CD4-positive, alpha-beta T cell (primary cell): ENCODE measurements at regions not wholly inside any gene's neighbourhood (a gene's known extent, or its start where the extent isn't known, plus 50 kb on each side); places are given as distances from the start of the nearest gene placed in this dataset.

Source experiments
- ATAC-seq: fragments of 200-7000 bp; cut with Tn5 transposase; one replicate; pipeline ENCODE4 v1.10.0; 2022; ENCODE audit warnings: mild to moderate bottlenecking; ENCODE audit not compliant: poor library complexity
- CTCF ChIA-PET: fragments of 350-600 bp; sonication (Branson Sonifier 250); formaldehyde crosslinking; loops from one replicate; lab custom pipeline; 2021; ENCODE audit warnings: antibody characterized with exemption, inconsistent platforms; lab: Charles Lee
- POLR2A ChIA-PET: fragments of 350-600 bp; sonication (Branson Sonifier 250); formaldehyde crosslinking; loops from one replicate; lab custom pipeline; 2021; ENCODE audit warnings: antibody characterized with exemption, inconsistent platforms; lab: Charles Lee
- DNase-seq, 14 experiments: peaks; one replicate each; pipeline ENCODE4 v3.0.0-alpha.2; 2013 to 2020; ENCODE audit warnings: mixed read lengths in 2 of 14
- H3K27ac ChIP-seq, 2 donors: one replicate each; pipeline versions ENCODE4 v1.5.1 to v1.7.0; 2013; ENCODE audit warnings: low read length in 2 of 2, low read depth in 1 of 2, mild to moderate bottlenecking in 1 of 2
- H3K27me3 ChIP-seq, 2 experiments: 1 replicate in 1 of 2; 2 replicates in 1 of 2; pipeline versions ENCODE4 v1.6.1 to v1.7.0; 2013; ENCODE audit warnings: low read length in 2 of 2, control low read depth in 1 of 2, mild to moderate bottlenecking in 1 of 2, moderate library complexity in 1 of 2; ENCODE audit not compliant: insufficient read depth in 2 of 2, control insufficient read depth in 1 of 2
- H3K36me3 ChIP-seq: one replicate; pipeline ENCODE4 v1.6.1; 2013; ENCODE audit warnings: low read length, control low read depth; ENCODE audit not compliant: insufficient read depth
- H3K4me1 ChIP-seq: one replicate; pipeline ENCODE4 v1.6.1; 2013; ENCODE audit warnings: low read length, control low read depth; ENCODE audit not compliant: insufficient read depth
- H3K4me3 ChIP-seq: one replicate; pipeline ENCODE4 v1.5.1; 2013; ENCODE audit warnings: mild to moderate bottlenecking, low read length, moderate library complexity
- H3K9me3 ChIP-seq, 2 experiments: 1 replicate in 1 of 2; 2 replicates in 1 of 2; pipeline versions ENCODE4 v1.6.1 to v1.7.0; 2013; ENCODE audit warnings: low read length in 2 of 2, mild to moderate bottlenecking in 2 of 2, control low read depth in 1 of 2, moderate library complexity in 1 of 2; ENCODE audit not compliant: control insufficient read depth in 1 of 2, insufficient read depth in 1 of 2
- H3K27ac Mint-ChIP-seq: one replicate; pipeline ENCODE4 v1.8.0; 2020; ENCODE audit warnings: mixed read lengths
- H3K27me3 Mint-ChIP-seq: one replicate; pipeline ENCODE4 v1.8.0; 2021; ENCODE audit warnings: mixed read lengths
- H3K36me3 Mint-ChIP-seq: one replicate; pipeline ENCODE4 v1.8.0; 2021; ENCODE audit warnings: low read depth, mixed read lengths
- H3K4me1 Mint-ChIP-seq: one replicate; pipeline ENCODE4 v1.8.0; 2021; ENCODE audit warnings: low read depth, mixed read lengths
- H3K4me3 Mint-ChIP-seq: one replicate; pipeline ENCODE4 v1.8.0; 2020; ENCODE audit warnings: mild to moderate bottlenecking, mixed read lengths
- H3K9me3 Mint-ChIP-seq: one replicate; pipeline ENCODE4 v1.8.0; 2020; ENCODE audit warnings: mixed read lengths
- CTCF ChIP-seq: fragments of 200-600 bp; IDR thresholded peaks from one replicate; pipeline ENCODE4 v1.8.0; 2022; ENCODE audit warnings: antibody characterized with exemption, mild to moderate bottlenecking
- intact Hi-C, 2 experiments: fragments of 100-400 bp; cut with DNase I in 1 of 2; cut with micrococcal nuclease in 1 of 2; formaldehyde crosslinking; loops; one replicate each; pipeline versions ENCODE4 v1.15.1 to v1.9.0; 2023 to 2025; cut with DNase I, micrococcal nuclease

GRCh38 chr18:30451981-30452380 is 590.6 kb downstream of the DSC3 start:
- Mint-ChIP-seq H3K27me3 (no peaks in the 10 kb centered on the region), H3K27ac (no peak overlapping the region), H3K4me1 (no peaks in the 10 kb centered on the region), H3K4me3 (no peak overlapping the region), H3K9me3 (peaks cover 8% of the 10 kb centered on the region), H3K36me3 (no peaks in the 10 kb centered on the region)
- H3K9me3 ChIP-seq: peaks cover 0 to 6% of the 10 kb centered on the region in 2 experiments
- intact Hi-C loops: no loop called here
- ChIA-PET CTCF (no interaction called here), POLR2A (no interaction called here)
- no peak for TF ChIP-seq CTCF
- H3K4me3 ChIP-seq: no peak overlapping the region
- H3K36me3 ChIP-seq: no peaks in the 10 kb centered on the region
- H3K27me3 ChIP-seq: no peaks in the 10 kb centered on the region
- no peaks in the 10 kb centered on the region for H3K4me1 ChIP-seq
- H3K27ac ChIP-seq: no peak overlapping the region
- DNase-seq: no peak
- ATAC-seq: no peak

- Mint-ChIP-seq H3K27ac (no peak overlapping the region), H3K9me3 (peaks cover 10% of the 10 kb centered on the region), H3K27me3 (no peaks in the 10 kb centered on the region), H3K4me3 (no peak overlapping the region), H3K36me3 (no peaks in the 10 kb centered on the region), H3K4me1 (no peaks in the 10 kb centered on the region)
- no peak for DNase-seq
- no peak overlapping the region for H3K27ac ChIP-seq
- POLR2A ChIA-PET: no interaction called here
- no peaks in the 10 kb centered on the region for H3K4me1 ChIP-seq
- H3K4me3 ChIP-seq: no peak overlapping the region
- H3K36me3 ChIP-seq: no peaks in the 10 kb centered on the region
- no peaks in the 10 kb centered on the region for H3K27me3 ChIP-seq
- peaks cover 0 to 3% of the 10 kb centered on the region in 2 experiments for H3K9me3 ChIP-seq
- intact Hi-C loops: no loop called here
- CTCF ChIA-PET: no interaction called here
- no peak for TF ChIP-seq CTCF
- no peak for ATAC-seq
These were observed 591.6 kb downstream of the DSC3 start for GRCh38 chr18:30450927-30451326.

GRCh38 chr18:30446605-30447004 is 595.9 kb downstream of the DSC3 start:
- no peak for DNase-seq
- no peak for ATAC-seq
- H3K4me3 Mint-ChIP-seq: no peak overlapping the region

More at GRCh38 chr18:30446605-30447004, 595.9 kb downstream of the DSC3 start:
- Mint-ChIP-seq H3K4me1 (no peaks in the 10 kb centered on the region), H3K36me3 (no peaks in the 10 kb centered on the region), H3K9me3 (peaks cover 17% of the 10 kb centered on the region), H3K27me3 (no peaks in the 10 kb centered on the region), H3K27ac (no peak overlapping the region)
- Histone ChIP-seq H3K4me1 (no peaks in the 10 kb centered on the region), H3K27ac (no peak overlapping the region), H3K36me3 (no peaks in the 10 kb centered on the region), H3K27me3 (no peaks in the 10 kb centered on the region), H3K4me3 (no peak overlapping the region), H3K9me3 (peaks cover 0 to 5% of the 10 kb centered on the region in 2 experiments)
- no peak for TF ChIP-seq CTCF
- CTCF ChIA-PET: no interaction called here
- POLR2A ChIA-PET: no interaction called here
- intact Hi-C loops: no loop called here
